Fibroblast of villous mesenchyme (primary cell): ENCODE measurements at regions not wholly inside any gene's neighbourhood (a gene's known extent, or its start where the extent isn't known, plus 50 kb on each side); places are given as distances from the start of the nearest gene placed in this dataset.
A peak's percentile ranks its signal among the peaks of the same experiment; 100 is the strongest.
"Not testable (repeated sequence)": the region's sequence is repeated elsewhere in the genome, so short reads cannot be mapped to it uniquely, and the experiment has no call there.

Experiments
- DNase-seq: peaks from one replicate; pipeline ENCODE4 v3.0.0-alpha.2; 2010; ENCODE audit warnings: low read depth
- H3K4me3 ChIP-seq: 2 replicates; pipeline ENCODE4 v1.5.1; 2011; ENCODE audit warnings: low read depth, mild to moderate bottlenecking, low read length
- TF ChIP-seq, protein P1 (sequence below): IDR thresholded peaks from 2 replicates; pipeline ENCODE4 v1.5.1; 2012; ENCODE audit warnings: low read depth, mild to moderate bottlenecking, low read length; ENCODE audit not compliant: insufficient read depth

DNA sequence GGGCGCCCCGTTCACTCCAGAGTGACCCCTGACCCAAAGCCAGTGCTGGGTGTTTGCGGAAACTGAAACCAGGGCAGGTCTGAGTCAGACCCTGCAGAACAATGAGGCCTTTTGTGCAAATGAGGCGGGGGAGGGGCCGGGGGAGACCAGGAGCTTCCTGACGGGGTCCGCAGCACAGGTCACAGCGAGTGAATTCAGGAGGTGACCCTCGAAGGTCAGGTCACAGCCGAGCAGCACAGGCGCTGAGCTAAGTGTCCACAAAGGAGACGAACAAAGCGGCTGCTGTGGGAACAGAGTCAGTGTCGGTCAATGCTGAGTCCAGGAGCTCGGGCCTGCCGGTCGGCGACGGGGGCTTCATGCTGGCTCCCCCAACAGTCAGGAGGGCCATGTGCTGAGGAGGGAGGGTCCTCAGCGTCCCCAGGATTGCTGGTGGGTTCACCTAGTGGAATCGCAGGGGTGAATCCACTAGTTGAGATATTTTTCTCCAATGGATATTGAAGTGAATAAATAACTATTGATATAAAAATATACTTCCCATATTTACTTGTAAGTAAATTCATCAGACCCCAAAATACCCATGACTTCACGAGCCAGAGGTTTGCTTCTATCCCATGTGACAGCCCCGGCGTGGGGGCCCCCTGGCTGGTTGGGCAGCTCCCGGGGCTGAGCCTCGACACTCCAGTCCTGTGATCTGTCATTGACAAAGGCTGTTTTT is 188.4 kb upstream of the SULF2 start:
- TF ChIP-seq, protein P1, sequence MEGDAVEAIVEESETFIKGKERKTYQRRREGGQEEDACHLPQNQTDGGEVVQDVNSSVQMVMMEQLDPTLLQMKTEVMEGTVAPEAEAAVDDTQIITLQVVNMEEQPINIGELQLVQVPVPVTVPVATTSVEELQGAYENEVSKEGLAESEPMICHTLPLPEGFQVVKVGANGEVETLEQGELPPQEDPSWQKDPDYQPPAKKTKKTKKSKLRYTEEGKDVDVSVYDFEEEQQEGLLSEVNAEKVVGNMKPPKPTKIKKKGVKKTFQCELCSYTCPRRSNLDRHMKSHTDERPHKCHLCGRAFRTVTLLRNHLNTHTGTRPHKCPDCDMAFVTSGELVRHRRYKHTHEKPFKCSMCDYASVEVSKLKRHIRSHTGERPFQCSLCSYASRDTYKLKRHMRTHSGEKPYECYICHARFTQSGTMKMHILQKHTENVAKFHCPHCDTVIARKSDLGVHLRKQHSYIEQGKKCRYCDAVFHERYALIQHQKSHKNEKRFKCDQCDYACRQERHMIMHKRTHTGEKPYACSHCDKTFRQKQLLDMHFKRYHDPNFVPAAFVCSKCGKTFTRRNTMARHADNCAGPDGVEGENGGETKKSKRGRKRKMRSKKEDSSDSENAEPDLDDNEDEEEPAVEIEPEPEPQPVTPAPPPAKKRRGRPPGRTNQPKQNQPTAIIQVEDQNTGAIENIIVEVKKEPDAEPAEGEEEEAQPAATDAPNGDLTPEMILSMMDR: no peak
- no peak for DNase-seq
- no peak overlapping the region for H3K4me3 ChIP-seq

DNA sequence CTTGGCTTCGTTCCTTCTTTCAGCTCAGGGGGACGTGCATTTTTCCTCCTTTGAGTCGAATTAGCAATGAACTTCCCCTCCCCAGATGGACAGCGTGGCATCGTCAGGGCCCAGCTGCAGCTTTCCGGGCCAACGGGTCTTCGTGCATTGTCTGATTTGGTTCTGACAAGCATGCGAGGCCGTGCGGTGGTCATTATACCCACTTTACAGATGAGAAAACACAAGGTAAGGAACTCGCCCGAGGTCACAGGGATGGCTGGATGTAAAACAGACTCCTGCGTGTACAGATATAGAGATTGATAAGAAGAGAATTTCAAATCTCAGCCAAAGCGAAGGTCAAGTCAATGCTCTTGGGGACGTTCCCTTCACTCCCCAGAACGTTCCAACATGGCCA is 187.6 kb upstream of the SULF2 start:
- DNase-seq: no peak
- TF ChIP-seq, protein P1: no peak
- H3K4me3 ChIP-seq: no peak overlapping the region

DNA sequence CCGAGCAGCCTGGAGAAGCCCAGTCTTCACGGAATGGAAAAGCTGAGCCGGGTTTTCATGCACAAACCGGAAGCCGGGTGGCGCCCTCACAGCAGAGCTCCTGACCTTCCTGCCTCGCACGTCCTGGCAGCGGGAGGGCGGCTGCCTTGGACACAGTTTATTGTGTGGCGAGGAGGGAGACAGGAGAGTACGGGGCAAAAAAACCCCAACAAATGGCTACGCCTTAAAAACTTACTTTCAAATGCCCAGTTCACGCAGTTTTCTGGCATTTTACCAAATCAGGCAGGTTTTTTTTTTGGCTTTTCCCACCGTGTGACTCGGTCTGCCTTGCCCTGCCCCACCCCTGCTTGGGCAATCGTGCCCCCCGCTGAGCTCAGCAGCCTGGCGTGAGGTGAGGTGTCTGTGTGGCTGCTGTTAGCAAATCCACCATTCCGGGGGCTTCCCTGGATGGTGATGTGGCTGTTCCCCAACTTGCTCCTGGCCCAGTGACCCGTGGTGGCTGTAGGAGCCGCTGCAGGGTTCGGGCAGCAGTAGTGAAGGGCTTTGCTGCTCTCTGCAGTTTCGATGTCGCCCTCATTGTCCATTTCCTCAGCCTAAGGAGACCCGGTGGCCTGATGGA is 187.1 kb upstream of the SULF2 start:
- DNase-seq, H3K4me3 ChIP-seq: not testable (repeated sequence)
- TF ChIP-seq, protein P1: peak; percentile 26

DNA sequence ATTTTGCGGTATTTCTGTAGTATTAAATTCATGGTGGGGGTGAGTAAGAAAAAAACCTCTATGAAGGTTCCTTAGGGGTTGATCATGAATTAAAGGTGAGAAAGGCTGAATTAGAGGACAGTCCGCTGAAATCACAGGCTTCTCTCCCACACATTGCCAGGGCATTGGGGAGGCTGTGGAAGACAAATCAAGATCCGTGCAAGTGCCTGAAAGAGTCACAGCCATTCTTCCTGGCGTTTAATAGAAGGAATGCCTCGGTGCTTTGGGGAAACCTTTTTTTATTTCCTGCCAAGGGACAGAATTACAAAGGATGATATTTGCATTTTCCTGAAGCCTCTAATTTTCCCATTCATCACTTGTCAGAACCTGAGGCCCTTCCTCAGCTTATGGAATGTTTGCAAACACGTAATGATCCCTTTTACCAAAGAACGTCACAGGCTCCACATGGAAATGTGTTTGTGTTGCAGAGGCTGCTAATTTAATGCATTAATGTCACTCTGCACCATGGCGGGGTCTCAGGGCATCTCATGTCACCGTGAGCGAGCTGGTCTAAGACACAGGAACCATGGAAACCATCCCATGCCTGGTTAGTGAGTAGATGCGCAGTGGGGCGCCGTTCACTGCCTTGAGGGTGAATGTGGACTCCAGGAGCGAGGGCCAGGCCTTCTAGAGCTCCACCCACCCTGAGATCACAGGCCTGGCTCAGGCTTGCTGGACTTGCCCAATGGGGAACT is 185.9 kb upstream of the SULF2 start:
- DNase-seq: no peak
- TF ChIP-seq, protein P1: no peak
- H3K4me3 ChIP-seq: no peak overlapping the region

DNA sequence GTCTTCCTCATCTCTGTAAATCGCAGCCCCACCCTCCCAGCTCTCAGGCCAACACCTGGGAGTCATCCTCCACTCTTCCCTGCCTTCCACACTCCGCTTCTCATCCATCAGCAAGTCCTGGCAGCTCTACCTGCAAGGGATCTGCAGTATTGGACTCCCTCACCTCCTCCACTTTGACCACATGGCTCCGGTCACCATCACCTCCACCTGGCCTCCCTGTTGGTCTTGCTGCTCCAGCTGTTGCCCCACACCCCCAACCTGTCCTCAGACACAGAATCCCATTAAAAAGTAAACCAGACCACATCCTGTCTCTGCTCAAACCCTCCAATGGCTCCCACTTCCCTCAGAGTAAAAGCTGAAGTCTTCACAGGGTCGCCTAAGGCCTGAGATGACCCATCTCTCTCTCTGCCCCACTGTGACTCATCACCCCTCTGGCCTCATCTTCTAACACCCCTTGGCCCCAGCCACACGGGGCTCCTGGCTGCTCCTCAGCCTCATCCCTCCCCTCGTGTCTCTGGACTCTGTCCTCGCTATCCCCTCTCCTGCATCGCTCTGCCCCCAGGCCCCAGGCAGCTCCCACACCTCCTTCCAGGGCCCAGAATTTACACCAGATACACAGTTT is 185.1 kb upstream of the SULF2 start:
- no peak for DNase-seq

DNA sequence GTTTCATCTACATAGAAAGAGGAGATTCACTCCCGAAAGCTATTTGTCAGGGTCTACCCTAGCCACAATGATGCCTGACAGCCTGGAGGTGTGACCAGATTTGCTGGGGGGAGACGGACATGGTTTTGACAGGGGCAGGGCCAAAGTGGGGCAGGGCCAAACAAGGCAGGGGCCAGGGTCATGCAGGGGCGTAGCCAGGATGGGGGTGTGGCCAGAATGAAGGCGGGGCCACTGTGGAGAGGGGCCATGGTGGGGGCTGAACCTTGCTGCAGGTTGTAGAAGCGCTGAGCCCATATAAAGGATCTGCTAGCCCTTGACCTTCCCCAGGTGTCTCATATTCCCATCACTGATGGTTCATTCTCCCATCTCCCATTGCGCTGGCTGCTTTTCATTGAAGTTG is 184.1 kb upstream of the SULF2 start:
- DNase-seq: no peak
- no peak overlapping the region for H3K4me3 ChIP-seq
- TF ChIP-seq, protein P1: no peak

More for the DNA sequence above, 185.1 kb upstream of the SULF2 start:
- TF ChIP-seq, protein P1: no peak
- no peak overlapping the region for H3K4me3 ChIP-seq
